NB4 (cell line): ENCODE measurements at regions not wholly inside any gene's neighbourhood (a gene's known extent, or its start where the extent isn't known, plus 50 kb on each side); places are given as distances from the start of the nearest gene placed in this dataset.

Source experiments
- CTCF ChIP-seq: IDR thresholded peaks from one replicate; pipeline ENCODE4 v1.5.1; 2012; ENCODE audit warnings: low read depth, low read length
- MAX ChIP-seq: IDR thresholded peaks from 2 replicates; pipeline ENCODE4 v1.6.1; 2011; ENCODE audit warnings: low read depth, low read length
- MYC ChIP-seq: IDR thresholded peaks from 2 replicates; pipeline ENCODE4 v1.6.1; 2011; ENCODE audit warnings: low read depth, low read length
- POLR2A ChIP-seq: IDR thresholded peaks from 2 replicates; pipeline ENCODE4 v1.6.1; 2011; ENCODE audit warnings: mild to moderate bottlenecking; ENCODE audit not compliant: insufficient read length; ENCODE audit errors: extremely low read depth

- TF ChIP-seq CTCF = no peak
- no peak for TF ChIP-seq MAX
- no peak for TF ChIP-seq MYC
- no peak for TF ChIP-seq POLR2A
Observed at GRCh38 chr1:195731385-195731784, 876.9 kb downstream of the KCNT2 start.
